ENCODE measurements at regions not wholly inside any gene's neighbourhood (a gene's known extent, or its start where the extent isn't known, plus 50 kb on each side); places are given as distances from the start of the nearest gene placed in this dataset.

GRCh38 chr1:163745204-163745603, 423.4 kb downstream of the NUF2 start:
- no peak for DNase-seq (ENCODE audit: low spot score)

- no peak for DNase-seq (ENCODE audit: low spot score)
These were observed 425.5 kb downstream of the NUF2 start for GRCh38 chr1:163747261-163747660.

GRCh38 chr1:163747855-163748254, 426.1 kb downstream of the NUF2 start:
- DNase-seq (ENCODE audit: low spot score), result no peak

GRCh38 chr1:163758977-163759670, 437.4 kb downstream of the NUF2 start:
- no peak for DNase-seq (ENCODE audit: low spot score)

- DNase-seq (ENCODE audit: low spot score), result no peak
These were observed 440.1 kb downstream of the NUF2 start for GRCh38 chr1:163761898-163762297.

GRCh38 chr1:163766257-163766918, 444.6 kb downstream of the NUF2 start:
- no peak for DNase-seq (ENCODE audit: low spot score)

GRCh38 chr1:163768576-163768975, 446.8 kb downstream of the NUF2 start:
- no peak for DNase-seq (ENCODE audit: low spot score)

GRCh38 chr1:163770265-163770664, 448.5 kb downstream of the NUF2 start:
- DNase-seq (ENCODE audit: low spot score), result no peak

- no peak for DNase-seq (ENCODE audit: low spot score)
These were observed 449.9 kb downstream of the NUF2 start for GRCh38 chr1:163771637-163772036.

- DNase-seq (ENCODE audit: low spot score), result no peak
These were observed 450.5 kb downstream of the NUF2 start for GRCh38 chr1:163772246-163772645.

- no peak for DNase-seq (ENCODE audit: low spot score)
These were observed 451.6 kb downstream of the NUF2 start for GRCh38 chr1:163773396-163773795.

GRCh38 chr1:163774401-163774945, 452.7 kb downstream of the NUF2 start:
- no peak for DNase-seq (ENCODE audit: low spot score)

- no peak for DNase-seq (ENCODE audit: low spot score)
These were observed 453.3 kb downstream of the NUF2 start for GRCh38 chr1:163774978-163775620.

GRCh38 chr1:163777205-163777604, 455.5 kb downstream of the NUF2 start:
- no peak for DNase-seq (ENCODE audit: low spot score)

GRCh38 chr1:163781146-163781545, 459.4 kb downstream of the NUF2 start:
- DNase-seq (ENCODE audit: low spot score), result no peak

- no peak for DNase-seq (ENCODE audit: low spot score)
These were observed 464.2 kb downstream of the NUF2 start for GRCh38 chr1:163785868-163786405.

- DNase-seq (ENCODE audit: low spot score), result no peak
These were observed 468.2 kb downstream of the NUF2 start for GRCh38 chr1:163789911-163790310.

GRCh38 chr1:163794551-163794950, 472.8 kb downstream of the NUF2 start:
- DNase-seq (ENCODE audit: low spot score), result no peak

GRCh38 chr1:163796394-163796821, 474.7 kb downstream of the NUF2 start:
- no peak for DNase-seq (ENCODE audit: low spot score)

- no peak for DNase-seq (ENCODE audit: low spot score)
These were observed 476.1 kb downstream of the NUF2 start for GRCh38 chr1:163797816-163798215.

- DNase-seq (ENCODE audit: low spot score), result no peak
These were observed 477.5 kb downstream of the NUF2 start for GRCh38 chr1:163799190-163799805.

GRCh38 chr1:163807331-163808049, 485.7 kb downstream of the NUF2 start:
- no peak for DNase-seq (ENCODE audit: low spot score)
